HG03558 (cell line): ENCODE measurements at regions not wholly inside any gene's neighbourhood (a gene's known extent, or its start where the extent isn't known, plus 50 kb on each side); places are given as distances from the start of the nearest gene placed in this dataset.

Experiments used
- ATAC-seq: cut with Tn5 transposase; IDR thresholded peaks from one replicate; pipeline ENCODE4 v1.9.1; 2021; ENCODE audit warnings: moderate number of reproducible peaks; ENCODE audit not compliant: unreplicated experiment; ENCODE audit errors: extremely low read depth

- no peak for ATAC-seq
Observed at GRCh38 chr20:1813101-1813529, 82.1 kb upstream of the SIRPA start.

DNA sequence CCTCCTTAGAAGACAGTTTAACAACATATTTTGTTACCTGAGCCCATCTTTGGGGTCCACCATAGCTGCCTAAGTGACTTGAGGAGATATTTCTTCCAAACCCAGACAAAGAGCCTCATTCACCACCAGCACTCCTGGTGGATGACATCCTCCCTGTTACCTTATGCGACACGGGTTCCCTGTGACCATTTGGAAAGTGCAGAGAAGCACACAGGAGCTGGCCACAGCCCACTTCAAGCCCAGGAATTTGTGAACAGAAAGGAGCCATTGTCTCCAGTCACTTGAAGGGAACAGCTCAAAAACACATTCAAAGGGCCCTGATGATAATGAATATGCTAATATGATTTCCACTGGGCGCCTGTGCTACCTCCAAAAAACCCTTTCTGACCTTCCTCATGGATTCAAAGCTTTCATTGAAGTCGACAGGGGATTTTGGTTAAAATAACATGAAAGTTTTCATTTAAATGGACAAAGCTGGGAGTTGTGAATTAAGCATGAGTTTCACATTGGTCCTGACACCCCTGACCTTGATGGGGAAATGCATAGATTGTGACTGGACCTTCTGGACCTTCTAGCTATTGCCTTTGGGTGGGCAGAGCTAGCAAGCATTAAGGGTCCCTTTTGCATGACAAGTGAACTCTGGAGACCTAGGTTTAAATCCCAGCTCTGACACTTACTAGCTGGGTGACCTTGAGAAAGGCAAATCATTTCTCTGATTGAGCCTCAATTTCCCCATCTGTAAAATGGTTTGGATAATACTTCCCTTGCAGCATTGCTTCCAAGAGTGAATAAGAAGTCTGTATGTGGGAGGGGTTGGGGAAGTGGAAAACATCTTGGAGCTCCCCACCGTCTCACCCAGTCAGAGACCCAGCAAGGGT lies 83.3 kb upstream of the SIRPA start:
- no peak for ATAC-seq

DNA sequence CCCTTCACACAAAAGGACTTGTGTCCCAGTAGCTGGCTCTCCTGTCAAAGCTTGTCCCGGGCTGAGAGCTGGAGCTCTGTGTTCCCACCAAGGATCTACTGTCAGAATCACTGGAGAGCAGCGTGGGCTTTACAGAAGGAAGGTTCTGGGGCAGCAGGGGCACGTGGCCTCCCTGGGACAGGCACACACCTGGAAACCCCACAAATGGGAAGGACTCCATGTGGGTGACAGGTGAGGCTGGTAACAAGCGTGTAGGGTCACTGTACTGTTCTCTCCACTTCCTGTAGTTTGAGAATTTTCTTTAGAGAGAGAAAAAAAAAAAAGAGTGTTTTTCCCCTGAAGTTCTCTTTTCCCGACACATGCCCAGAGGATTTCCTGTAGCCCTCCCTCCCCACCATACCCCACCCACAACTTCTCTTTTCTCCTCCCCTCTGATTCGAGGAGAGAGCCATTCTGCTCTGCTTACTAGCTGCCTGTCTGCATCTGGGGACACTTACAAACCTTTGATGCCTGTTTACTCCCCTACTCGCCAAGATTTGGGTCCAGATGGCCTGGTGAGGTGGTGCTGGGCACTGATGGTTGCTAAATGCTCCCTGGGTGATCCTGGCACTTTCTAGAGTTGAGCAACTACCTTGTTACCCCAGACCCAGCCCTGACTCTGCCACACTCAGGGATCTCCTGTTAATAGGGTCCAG lies 84.1 kb upstream of the SIRPA start:
- no peak for ATAC-seq

DNA sequence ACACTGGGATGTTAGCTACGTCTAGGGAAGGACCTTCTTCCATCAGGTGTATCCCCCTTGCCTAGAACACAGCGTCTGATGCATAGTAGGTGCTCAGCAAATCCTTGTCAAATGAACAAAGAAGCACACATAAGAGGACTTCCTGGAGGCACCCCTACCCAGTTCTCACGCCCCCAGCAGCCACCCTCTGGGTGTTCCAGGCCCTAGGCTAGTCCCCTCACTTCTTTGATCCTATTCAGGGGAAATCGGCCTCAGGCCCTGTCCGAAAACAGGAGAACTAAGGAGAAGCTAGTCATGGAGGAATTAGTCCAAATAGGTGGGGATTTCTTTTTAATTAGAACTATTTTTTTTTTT lies 84.7 kb upstream of the SIRPA start:
- ATAC-seq = no peak

DNA sequence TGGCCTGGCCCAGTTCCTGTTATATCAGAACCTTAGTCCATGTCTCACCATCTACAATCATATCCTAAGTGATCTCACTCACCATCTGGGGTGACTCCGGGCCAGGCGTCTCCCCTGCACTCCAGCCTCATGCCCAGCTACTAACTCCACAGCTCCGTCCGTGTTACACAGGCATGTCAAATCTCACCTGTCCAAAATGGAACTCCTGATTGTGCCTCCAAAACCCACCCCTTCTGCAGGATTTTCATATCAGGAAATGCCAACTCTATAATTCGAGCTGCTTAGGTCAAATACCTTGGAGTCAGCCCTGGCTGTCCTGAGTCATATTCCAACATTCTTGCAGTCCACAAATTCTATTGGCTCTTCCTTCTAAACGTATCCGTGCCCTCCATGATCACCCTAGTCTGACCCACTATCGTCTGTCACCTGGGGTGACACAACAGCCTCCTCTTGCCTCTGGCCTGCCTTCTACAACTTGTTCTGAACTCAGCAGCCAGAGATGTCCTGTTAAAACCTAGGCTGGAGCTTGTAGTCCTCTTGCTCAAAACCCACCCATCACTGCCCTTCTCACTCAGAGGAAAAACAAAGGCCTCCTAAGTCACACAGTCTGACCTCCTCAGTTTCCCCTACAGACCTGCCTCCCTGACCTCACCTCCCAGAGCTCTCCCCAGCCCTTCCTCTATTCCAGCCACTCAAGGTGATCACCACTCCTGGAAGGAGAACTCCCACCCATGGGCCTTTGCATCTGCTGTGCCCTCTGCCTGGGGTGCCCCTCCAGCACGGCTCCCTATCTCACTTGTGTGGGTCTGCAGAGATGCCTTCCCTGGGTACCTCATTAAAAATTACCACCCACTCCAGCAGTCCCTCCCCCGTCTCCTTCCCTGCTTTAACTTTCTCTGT lies 85.3 kb upstream of the SIRPA start:
- ATAC-seq = no peak

GRCh38 chr20:1809131-1809572 lies 86.1 kb upstream of the SIRPA start:
- no peak for ATAC-seq

- no peak for ATAC-seq
Observed at GRCh38 chr20:1808101-1808500, 87.1 kb upstream of the SIRPA start.

GRCh38 chr20:1807394-1807793 lies 87.8 kb upstream of the SIRPA start:
- ATAC-seq = no peak

DNA sequence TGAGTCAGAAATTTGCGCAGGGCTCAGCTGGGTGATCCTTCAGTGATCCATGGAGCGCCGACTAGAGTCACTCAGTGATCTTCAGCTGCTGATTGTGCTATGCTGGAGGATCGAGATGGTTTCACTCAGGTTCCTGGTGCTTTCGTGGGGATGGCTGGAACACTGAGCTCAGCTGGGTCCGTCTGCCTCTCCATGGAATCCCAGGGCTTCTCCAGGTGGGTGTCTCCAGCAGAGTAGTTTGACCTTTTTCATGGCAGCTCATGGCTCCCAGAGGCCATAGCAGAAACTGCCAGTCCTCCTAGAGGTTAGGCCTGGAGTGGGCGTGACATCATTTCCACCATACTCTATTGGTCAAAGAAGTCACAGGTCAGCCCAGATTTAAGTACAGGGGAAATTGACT lies 88.8 kb upstream of the SIRPA start:
- ATAC-seq = no peak

GRCh38 chr20:1805816-1806215 lies 89.4 kb upstream of the SIRPA start:
- no peak for ATAC-seq

- ATAC-seq = no peak
Observed at GRCh38 chr20:1805161-1805581, 90.0 kb upstream of the SIRPA start.

- no peak for ATAC-seq
Observed at GRCh38 chr20:1804554-1804956, 90.7 kb upstream of the SIRPA start.

DNA sequence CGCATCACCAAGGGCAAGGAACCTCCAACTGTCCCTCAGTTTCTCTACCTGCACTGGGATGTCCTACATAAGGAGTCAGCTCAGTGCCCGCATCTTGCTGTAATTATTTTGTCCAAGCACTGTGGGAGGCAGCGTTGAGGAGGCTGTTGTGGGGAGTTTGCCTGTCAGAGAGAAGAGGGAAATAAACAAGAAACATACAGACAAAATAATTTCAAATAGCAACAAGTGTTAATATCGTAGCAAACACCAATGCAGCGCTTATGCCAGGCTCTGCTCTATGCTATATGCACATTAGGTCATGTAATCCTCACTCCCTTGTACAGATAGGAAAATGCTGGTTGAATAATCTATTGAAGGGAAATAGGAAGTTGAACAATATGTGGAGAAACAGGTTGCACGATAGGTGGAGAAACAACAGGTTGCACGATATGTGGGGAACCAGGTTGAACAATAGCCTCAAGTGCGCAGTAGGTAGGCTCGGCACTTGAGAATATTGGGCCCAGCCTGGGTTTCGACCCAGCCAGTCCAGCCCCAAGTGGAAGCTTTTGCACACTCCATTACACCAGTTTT lies 91.2 kb upstream of the SIRPA start:
- ATAC-seq = no peak

DNA sequence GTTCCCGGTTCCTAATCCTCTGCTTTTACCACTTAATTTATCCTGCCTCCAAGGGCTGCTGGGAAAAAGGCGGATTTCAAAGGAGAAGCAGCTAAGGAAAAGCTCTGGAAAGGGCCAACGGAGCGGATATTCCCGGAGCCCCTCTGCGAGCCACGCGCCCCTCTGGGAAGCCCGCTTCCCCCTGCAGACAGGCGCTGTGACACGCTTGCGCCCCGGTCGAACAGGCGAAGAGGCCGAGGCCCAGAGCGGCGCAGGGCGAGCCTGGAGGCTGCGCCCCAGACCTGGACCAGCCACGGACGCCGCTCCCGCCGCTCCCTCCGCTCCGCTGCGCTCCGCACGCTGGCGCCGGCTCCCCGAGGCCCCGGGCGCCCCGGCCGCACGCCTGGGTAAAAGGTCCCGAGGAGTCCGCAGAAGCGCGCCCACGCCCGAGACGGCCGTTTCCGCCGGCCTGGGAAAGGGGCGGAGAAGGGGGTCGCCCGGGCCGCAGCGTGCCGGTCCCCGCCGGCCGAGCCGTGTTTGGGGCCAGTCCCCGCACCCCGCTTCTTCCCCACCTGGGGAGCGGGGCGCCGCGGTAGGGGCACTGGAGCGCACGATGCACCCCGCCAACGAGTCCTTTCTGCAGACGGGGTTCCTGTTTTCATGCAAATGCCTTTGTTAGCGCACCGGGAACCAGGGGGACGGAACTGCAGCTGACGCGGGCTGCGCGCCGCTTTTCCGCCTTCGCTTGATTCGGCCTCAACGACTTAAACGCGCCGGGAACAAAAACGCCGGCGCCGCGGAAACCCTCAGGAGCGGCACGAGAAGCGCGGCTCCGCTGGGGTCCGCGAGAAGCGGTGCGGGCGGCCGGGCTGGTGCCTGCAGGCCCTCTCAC lies 91.9 kb upstream of the SIRPA start:
- no peak for ATAC-seq

DNA sequence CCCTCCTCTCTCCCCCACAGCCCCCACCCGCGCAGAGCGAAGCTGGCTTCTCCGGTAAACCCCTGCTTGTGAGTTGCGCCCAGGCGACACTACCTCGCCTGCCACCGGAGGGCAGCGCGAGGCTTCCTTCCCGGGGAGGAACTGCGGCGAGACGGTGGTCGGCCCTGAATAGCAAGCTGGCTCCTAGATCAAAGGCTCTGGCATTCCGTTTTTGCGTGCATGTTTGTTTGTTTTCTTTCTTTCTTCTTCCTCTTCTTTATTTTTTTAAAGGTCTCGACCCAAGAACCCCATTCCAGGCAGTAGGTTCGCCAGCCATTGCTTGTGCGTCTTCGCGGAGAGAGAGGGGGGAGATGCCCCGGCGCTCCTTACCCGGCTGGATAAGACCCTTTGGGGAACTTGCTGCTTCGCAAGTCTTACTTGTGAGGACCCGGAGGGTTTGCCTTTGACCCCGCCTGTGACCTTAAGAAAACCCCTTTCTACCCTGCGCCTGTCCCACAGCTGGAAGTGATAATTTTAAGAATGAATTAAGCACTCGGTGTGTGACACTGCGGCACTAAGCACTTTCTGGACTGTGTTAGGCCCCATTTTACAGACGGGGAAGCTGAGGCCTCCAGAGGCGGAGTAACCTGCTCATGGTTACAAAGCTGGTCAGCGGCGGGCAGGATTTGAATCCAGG lies 92.7 kb upstream of the SIRPA start:
- no peak for ATAC-seq

DNA sequence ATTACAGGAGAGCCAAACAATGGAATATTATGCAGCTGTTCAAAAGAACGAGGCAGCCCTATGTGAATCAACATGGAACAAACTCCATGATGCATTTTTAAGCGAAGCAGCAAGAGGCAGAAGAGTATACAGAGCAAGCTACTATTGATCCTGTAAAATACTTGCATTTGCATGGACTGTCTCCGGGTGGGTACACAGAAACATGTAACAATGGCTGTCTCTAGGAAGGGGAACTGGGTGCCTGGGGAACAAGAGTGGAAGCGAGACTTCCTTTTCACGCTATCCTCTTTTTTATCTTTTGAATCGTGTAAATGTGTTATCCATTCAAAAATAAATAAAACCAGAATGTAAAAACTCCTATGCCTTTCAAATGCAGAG lies 93.3 kb upstream of the SIRPA start:
- no peak for ATAC-seq

GRCh38 chr20:1801225-1801928 lies 93.8 kb upstream of the SIRPA start:
- no peak for ATAC-seq

DNA sequence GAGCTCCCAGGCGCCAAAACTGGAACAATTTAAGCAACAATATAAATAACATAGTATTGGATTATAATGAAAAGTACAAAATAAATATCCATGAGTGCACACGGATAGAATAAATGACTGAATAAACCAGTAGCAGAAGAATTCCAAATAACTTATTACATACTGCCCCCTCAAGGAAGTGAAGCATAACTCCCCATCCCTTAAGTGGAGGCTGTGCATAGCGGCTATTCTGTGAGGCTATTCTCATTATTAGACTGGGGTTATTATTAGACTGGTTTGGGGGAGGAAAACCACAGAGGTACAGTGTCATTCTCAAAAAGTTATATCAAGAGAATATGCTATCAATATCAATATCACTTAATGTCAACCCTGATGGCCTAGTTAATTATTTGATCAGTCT lies 94.4 kb upstream of the SIRPA start:
- ATAC-seq = no peak
